PC-9 (cell line): ENCODE measurements at regions not wholly inside any gene's neighbourhood (a gene's known extent, or its start where the extent isn't known, plus 50 kb on each side); places are given as distances from the start of the nearest gene placed in this dataset.

ENCODE experiments used
- EZH2 ChIP-seq: fragments of 200-600 bp; sonication (generic); IDR thresholded peaks from 2 replicates; pipeline ENCODE4 v1.8.0; 2017; ENCODE audit warnings: antibody characterized with exemption, low read depth
- TF ChIP-seq, protein P1 (sequence below): fragments of 200-600 bp; sonication (generic); conservative IDR thresholded peaks from 2 replicates; pipeline ENCODE4 v1.6.1; 2017; ENCODE audit warnings: mixed run types, antibody characterized with exemption, mild to moderate bottlenecking, moderate library complexity

DNA sequence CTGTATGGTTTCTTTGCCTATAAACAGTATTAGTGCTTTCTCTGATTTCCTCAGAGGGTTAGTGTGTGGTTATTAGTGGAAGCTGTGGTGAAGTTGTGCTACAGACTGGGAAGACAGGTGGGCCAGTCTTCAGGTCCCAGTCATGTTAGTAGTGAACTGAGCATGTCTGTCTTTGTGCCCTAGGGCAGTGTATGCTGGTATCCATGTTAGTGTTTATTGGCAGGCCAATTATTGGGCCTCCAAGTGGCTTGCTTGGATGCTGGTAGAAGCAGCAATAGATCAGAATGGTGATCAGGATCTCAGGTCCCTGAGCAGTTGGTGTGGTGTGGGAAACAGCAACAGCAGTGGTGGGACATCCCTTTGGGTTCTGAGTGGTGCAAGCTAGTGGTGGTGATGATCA lies 137.6 kb downstream of the OTOR start:
- no peak for TF ChIP-seq EZH2
- TF ChIP-seq, protein P1, sequence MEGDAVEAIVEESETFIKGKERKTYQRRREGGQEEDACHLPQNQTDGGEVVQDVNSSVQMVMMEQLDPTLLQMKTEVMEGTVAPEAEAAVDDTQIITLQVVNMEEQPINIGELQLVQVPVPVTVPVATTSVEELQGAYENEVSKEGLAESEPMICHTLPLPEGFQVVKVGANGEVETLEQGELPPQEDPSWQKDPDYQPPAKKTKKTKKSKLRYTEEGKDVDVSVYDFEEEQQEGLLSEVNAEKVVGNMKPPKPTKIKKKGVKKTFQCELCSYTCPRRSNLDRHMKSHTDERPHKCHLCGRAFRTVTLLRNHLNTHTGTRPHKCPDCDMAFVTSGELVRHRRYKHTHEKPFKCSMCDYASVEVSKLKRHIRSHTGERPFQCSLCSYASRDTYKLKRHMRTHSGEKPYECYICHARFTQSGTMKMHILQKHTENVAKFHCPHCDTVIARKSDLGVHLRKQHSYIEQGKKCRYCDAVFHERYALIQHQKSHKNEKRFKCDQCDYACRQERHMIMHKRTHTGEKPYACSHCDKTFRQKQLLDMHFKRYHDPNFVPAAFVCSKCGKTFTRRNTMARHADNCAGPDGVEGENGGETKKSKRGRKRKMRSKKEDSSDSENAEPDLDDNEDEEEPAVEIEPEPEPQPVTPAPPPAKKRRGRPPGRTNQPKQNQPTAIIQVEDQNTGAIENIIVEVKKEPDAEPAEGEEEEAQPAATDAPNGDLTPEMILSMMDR: no peak
